GM12872 (cell line): ENCODE measurements at regions not wholly inside any gene's neighbourhood (a gene's known extent, or its start where the extent isn't known, plus 50 kb on each side); places are given as distances from the start of the nearest gene placed in this dataset.

Experiments
- CTCF ChIP-seq: IDR thresholded peaks from 3 replicates; pipeline ENCODE4 v1.5.1; 2011; ENCODE audit warnings: low read depth, mild to moderate bottlenecking, low read length, moderate library complexity; ENCODE audit not compliant: insufficient read depth

DNA sequence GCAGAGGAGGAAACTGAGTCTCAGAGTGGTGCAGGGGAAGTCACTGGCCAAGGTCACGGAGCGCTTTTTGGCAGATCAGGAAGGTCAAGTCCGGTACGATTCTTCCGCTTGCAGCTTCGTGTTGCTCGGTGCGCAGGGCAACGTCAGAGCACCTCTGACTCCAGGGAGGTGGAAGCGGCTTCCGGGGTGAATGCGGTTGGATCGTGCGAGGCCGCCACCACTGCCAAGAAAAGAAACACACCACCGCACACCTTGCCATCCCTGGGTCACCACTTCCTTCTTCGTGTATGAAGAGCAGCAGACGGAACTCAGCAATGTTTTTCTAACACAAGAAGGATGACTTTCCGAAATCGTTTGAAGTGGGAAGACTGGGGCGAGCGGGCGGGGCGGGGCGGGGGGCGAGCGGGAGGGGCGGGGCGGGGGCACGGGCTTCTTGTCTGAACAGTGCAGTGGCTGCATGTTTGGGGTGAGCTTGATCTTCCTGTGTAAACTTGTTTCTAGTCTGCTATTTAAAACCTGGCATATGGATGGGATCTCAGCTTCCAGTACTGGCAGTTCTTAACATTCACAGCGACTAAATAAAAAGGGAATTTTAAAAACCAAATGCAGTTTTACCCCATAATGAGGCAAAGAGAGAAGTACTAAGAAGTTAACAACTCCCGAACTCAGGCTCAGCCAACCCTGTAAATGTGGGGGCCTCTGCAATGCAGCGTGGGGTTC is 300.0 kb downstream of the RRAGC start:
- no peak for TF ChIP-seq CTCF

- no peak for TF ChIP-seq CTCF
Observed at GRCh38 chr1:38558500-38559445, 300.8 kb downstream of the RRAGC start.

DNA sequence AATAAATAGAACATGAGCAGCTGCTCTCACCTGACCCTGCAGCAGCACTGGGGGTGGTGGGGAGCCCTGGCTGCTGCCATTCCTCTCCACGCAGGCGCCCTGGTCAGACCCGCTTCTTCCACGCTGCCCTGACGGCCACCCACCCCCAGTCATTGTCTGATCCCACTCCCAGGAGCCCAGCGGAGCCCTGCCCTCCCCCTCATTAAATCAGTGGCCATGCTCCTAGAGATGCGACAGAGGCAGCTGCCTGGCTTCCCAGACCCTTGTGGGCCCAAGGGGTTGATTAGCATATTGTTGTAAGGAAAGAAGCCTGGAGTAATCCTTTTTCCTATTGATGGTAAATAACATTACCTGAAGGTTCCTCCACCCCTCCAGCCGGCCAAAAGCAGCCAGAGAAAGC is 301.5 kb downstream of the RRAGC start:
- TF ChIP-seq CTCF = no peak

DNA sequence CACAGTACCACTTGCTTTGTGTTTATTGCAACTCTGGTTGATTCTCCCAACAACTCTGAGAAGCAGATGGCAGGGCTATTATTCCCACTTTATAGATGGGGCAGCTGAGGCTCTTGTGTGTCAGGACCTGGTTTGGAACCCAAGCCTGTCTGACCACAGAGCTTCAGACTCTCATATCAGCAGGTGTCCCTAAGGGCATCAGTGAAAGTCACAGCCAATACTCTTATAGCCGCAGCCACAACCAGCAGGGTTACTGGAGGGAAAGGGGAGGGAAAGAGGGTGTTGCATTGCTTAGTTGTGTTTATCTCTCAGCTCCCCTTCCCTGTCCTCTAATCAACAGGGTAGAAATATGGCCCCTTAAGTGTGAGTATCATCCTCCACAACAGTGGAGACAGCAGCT is 304.0 kb downstream of the RRAGC start:
- no peak for TF ChIP-seq CTCF

DNA sequence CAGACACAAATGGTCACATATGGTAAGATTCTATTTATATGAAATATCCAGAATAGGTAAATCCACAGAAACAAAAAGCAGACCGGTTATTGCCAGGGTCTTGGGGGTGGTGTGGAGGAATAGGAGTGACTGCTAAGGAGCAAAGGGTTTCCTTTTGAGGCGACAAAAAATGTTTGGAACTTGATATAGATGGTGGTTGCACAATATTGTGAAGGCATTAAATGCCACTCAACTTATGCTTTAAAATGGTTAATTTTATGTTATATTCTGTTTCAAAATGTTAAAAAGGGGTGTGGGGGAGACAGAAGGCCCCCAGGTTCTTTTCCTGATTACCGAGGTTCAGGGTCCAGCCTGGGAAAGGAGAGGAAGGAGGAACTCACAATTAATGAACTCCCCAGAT is 304.4 kb downstream of the RRAGC start:
- no peak for TF ChIP-seq CTCF

- no peak for TF ChIP-seq CTCF
Observed at GRCh38 chr1:38551318-38552307, 308.0 kb downstream of the RRAGC start.
